GM21737 (cell line): ENCODE measurements at regions not wholly inside any gene's neighbourhood (a gene's known extent, or its start where the extent isn't known, plus 50 kb on each side); places are given as distances from the start of the nearest gene placed in this dataset.

Experiments
- ATAC-seq: cut with Tn5 transposase; IDR thresholded peaks from one replicate; pipeline ENCODE4 v1.9.1; 2021; ENCODE audit warnings: mild to moderate bottlenecking, moderate library complexity; ENCODE audit not compliant: unreplicated experiment

- no peak for ATAC-seq
Observed at GRCh38 chr3:118544458-118544857, 490.2 kb downstream of the IGSF11 start.

GRCh38 chr3:118548434-118548833, 486.2 kb downstream of the IGSF11 start:
- ATAC-seq: no peak

GRCh38 chr3:118550122-118550521, 484.5 kb downstream of the IGSF11 start:
- ATAC-seq: no peak

- ATAC-seq: no peak
Observed at GRCh38 chr3:118550556-118550955, 484.1 kb downstream of the IGSF11 start.

- no peak for ATAC-seq
Observed at GRCh38 chr3:118554148-118554838, 480.4 kb downstream of the IGSF11 start.

GRCh38 chr3:118556983-118557382, 477.7 kb downstream of the IGSF11 start:
- no peak for ATAC-seq

GRCh38 chr3:118557513-118557912, 477.1 kb downstream of the IGSF11 start:
- no peak for ATAC-seq

GRCh38 chr3:118559286-118559685, 475.4 kb downstream of the IGSF11 start:
- ATAC-seq: no peak

GRCh38 chr3:118564800-118565199, 469.8 kb downstream of the IGSF11 start:
- ATAC-seq: no peak

GRCh38 chr3:118573912-118574311, 460.7 kb downstream of the IGSF11 start:
- no peak for ATAC-seq

GRCh38 chr3:118577055-118577777, 457.4 kb downstream of the IGSF11 start:
- ATAC-seq: no peak

GRCh38 chr3:118578559-118578958, 456.1 kb downstream of the IGSF11 start:
- no peak for ATAC-seq

- ATAC-seq: no peak
Observed at GRCh38 chr3:118587037-118587741, 447.5 kb downstream of the IGSF11 start.

GRCh38 chr3:118587847-118588246, 446.8 kb downstream of the IGSF11 start:
- no peak for ATAC-seq

GRCh38 chr3:118593277-118593670, 441.4 kb downstream of the IGSF11 start:
- ATAC-seq: no peak

- ATAC-seq: no peak
Observed at GRCh38 chr3:118597184-118597583, 437.5 kb downstream of the IGSF11 start.

GRCh38 chr3:118607915-118608820, 426.5 kb downstream of the IGSF11 start:
- ATAC-seq: no peak

GRCh38 chr3:118618247-118619040, 416.2 kb downstream of the IGSF11 start:
- no peak for ATAC-seq

GRCh38 chr3:118626453-118626852, 408.2 kb downstream of the IGSF11 start:
- no peak for ATAC-seq

GRCh38 chr3:118628704-118629341, 405.8 kb downstream of the IGSF11 start:
- ATAC-seq: peak; percentile 93
